SJCRH30 (cell line): ENCODE measurements at regions not wholly inside any gene's neighbourhood (a gene's known extent, or its start where the extent isn't known, plus 50 kb on each side); places are given as distances from the start of the nearest gene placed in this dataset.

Experiments used
- DNase-seq, 2 experiments: peaks; one replicate each; pipeline ENCODE4 v3.0.0-alpha.2; 2015 to 2020
- H3K27ac ChIP-seq: fragments of 250-450 bp; sonication (Bioruptor Pico); 2 replicates; pipeline ENCODE4 v1.5.1; 2020; ENCODE audit warnings: mild to moderate bottlenecking, moderate library complexity
- H3K27me3 ChIP-seq: fragments of 250-450 bp; sonication (Bioruptor Pico); 2 replicates; pipeline ENCODE4 v1.5.1; 2020; ENCODE audit warnings: mild to moderate bottlenecking, moderate library complexity
- H3K36me3 ChIP-seq: fragments of 250-450 bp; sonication (Bioruptor Pico); 2 replicates; pipeline ENCODE4 v1.5.1; 2020; ENCODE audit warnings: mild to moderate bottlenecking, moderate library complexity
- H3K4me1 ChIP-seq: fragments of 250-450 bp; sonication (Bioruptor Pico); 2 replicates; pipeline ENCODE4 v1.5.1; 2020; ENCODE audit warnings: mild to moderate bottlenecking, moderate library complexity
- H3K4me3 ChIP-seq: fragments of 250-450 bp; sonication (Bioruptor Pico); 2 replicates; pipeline ENCODE4 v1.5.1; 2020; ENCODE audit warnings: mild to moderate bottlenecking, moderate library complexity
- H3K9me3 ChIP-seq: fragments of 250-450 bp; sonication (Bioruptor Pico); replicated peaks from 2 replicates; pipeline ENCODE4 v1.5.1; 2020; ENCODE audit warnings: mild to moderate bottlenecking, moderate library complexity

DNA sequence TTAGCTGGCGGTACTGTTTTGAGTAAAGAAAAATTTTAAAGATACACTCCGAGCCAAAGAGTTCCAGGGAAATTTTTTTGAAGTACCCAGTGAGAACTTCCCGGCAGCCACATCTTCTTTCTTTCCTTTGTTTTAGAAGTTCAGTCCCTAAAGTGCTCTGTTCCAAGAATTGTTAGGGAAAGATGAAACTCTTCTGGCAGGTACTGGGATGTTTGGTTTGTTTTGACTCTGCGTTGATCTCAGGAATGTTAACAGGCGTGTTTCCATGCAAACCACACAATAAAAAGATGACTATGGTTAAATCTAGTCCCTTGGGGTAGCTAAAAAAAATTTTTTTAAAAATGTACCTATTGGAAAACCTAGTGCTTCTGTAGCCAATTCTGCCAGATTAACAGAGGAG lies 224.7 kb upstream of the PHYHIPL start:
- H3K9me3 ChIP-seq: no peaks in the 10 kb centered on the region
- H3K36me3 ChIP-seq: no peaks in the 10 kb centered on the region
- no peak overlapping the region for H3K4me3 ChIP-seq
- peak in 1 of 2 experiments; percentile 27 for DNase-seq
- peaks cover 11% of the 10 kb centered on the region; the same call in 1 of the 2 replicates for H3K4me1 ChIP-seq
- peak overlapping the region; percentile 53 for H3K27ac ChIP-seq
- H3K27me3 ChIP-seq: no peaks in the 10 kb centered on the region

DNA sequence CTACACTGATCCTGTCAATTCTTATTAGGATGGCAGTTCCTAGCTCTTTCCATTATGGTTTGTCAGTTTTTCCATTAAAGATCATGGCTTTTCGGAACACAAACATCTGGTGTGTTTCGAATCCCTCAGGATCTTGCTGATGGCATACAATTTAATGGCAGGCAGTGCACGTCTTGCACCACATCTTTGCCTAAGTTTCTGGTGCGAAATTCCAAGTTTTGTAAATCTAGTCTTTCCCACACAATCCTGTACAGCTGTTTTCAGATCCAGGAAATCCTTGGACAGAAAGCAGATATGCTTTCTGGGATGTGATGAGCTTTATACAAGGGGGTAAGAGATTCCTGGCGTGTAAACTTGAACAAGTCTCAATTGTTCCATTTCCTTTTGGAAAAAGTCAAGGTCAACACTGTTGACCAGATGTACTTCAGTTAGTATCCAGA lies 224.3 kb upstream of the PHYHIPL start:
- Histone ChIP-seq H3K4me3 (no peak overlapping the region), H3K4me1 (peaks cover 11% of the 10 kb centered on the region; the same call in 1 of the 2 replicates), H3K36me3 (no peaks in the 10 kb centered on the region), H3K9me3 (no peaks in the 10 kb centered on the region), H3K27ac (peak overlapping the region; percentile 53), H3K27me3 (no peaks in the 10 kb centered on the region)
- peak in 1 of 2 experiments; percentile 32 for DNase-seq

DNA sequence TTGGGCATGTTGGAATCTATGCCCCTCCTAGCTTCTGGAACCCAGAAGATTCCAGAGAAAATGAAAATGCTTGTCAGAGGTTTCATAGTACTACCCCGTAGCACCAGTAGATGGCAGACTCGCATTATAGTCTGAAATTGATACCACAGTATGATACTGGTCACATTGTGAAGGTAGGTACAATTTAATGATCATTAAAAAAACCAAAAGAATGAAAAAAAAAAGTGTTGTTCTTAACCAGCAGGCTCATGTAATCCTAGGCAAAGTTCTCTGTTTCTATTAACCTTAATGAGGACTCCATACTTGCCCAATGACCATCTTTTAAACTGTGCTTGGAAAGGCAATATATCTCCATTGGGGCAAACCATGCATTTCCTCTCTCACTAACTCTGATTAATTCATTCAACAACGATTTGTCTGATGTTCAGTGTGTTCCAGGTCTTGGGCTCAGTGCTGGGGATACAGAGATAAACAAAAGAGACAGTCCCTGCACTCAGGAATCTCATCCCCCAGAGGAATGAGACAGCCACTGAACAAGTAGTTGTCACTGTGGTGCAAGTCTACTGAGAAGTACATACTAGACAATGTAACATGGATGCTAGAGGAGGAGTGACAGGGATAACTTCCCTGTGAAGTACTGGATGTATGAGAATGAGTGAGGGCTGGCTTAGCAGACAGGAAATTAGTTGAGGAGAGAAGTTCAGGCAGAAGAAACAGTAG lies 223.5 kb upstream of the PHYHIPL start:
- H3K36me3 ChIP-seq: no peaks in the 10 kb centered on the region
- H3K4me1 ChIP-seq: peaks cover 11% of the 10 kb centered on the region; the same call in 1 of the 2 replicates
- peak; percentile 27 to 78 for DNase-seq
- H3K9me3 ChIP-seq: no peaks in the 10 kb centered on the region
- H3K4me3 ChIP-seq: no peak overlapping the region
- peak overlapping the region; percentile 53 for H3K27ac ChIP-seq
- H3K27me3 ChIP-seq: no peaks in the 10 kb centered on the region

DNA sequence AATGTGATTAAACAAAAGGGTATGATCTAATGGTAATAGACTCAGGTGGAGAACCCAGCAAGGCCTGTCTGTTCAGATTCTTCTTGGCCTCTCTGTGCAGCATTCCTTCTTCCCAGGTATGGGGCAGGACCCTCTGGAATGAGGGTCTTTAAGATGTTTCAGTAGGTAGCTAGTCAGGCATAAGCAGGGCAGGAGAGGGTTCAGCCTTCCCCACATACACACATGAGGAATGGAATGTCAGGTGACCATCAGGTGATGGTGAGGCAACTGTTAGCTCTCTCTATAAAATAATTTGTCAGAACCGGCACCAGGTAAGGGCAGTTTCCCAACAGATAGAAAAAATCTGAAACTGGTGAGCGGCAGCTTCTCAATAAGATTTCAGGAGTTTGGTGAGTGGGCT lies 222.3 kb upstream of the PHYHIPL start:
- no peak overlapping the region for H3K4me3 ChIP-seq
- H3K27me3 ChIP-seq: no peaks in the 10 kb centered on the region
- no peaks in the 10 kb centered on the region for H3K36me3 ChIP-seq
- peaks cover 11% of the 10 kb centered on the region; the same call in 1 of the 2 replicates for H3K4me1 ChIP-seq
- no peak overlapping the region for H3K27ac ChIP-seq
- no peaks in the 10 kb centered on the region for H3K9me3 ChIP-seq
- no peak for DNase-seq

DNA sequence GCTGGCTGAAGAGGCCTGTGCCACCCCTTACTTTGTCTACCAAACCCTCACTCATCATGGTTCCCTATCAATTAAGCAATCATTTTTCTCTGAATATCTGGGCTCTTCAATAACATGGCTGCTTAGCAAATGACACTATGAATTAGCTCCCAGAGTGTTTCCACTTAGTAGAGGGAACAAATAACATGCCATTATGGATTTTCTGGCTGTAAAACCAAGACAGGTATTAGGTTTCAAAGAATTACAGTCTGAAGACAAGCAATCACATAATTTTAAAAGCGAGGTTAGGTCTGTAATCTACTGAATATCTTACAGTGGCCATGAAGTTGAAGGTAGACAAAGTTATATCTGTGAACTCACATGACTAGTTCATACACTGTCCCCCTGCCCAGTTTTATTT lies 220.8 kb upstream of the PHYHIPL start:
- DNase-seq: no peak
- Histone ChIP-seq H3K9me3 (no peaks in the 10 kb centered on the region), H3K4me3 (no peak overlapping the region), H3K4me1 (peaks cover 11% of the 10 kb centered on the region; the same call in 1 of the 2 replicates), H3K36me3 (no peaks in the 10 kb centered on the region), H3K27me3 (no peaks in the 10 kb centered on the region), H3K27ac (no peak overlapping the region)

DNA sequence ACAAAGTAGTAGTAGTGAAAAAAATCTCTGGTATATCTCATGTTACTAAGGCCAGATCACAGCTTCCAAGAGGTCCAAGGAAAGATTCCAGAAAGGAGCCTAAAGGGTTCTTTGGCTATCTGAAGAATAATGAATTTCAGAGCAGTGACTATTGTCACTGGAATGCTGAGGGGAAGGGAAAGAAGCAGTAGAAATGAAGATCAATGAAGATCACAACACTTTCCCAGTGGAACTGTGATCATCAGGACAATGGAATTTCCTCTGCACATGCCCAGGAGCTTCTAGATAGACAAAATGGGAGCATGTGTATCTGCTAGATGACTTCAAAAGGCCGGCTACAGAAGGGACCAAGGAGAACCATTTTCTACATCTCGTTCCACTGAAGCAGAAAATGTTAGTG lies 219.5 kb upstream of the PHYHIPL start:
- DNase-seq: no peak
- no peak overlapping the region for H3K27ac ChIP-seq
- no peaks in the 10 kb centered on the region for H3K27me3 ChIP-seq
- peaks cover 6% of the 10 kb centered on the region; the same call in 1 of the 2 replicates for H3K4me1 ChIP-seq
- H3K36me3 ChIP-seq: no peaks in the 10 kb centered on the region
- H3K4me3 ChIP-seq: no peak overlapping the region
- H3K9me3 ChIP-seq: no peaks in the 10 kb centered on the region

DNA sequence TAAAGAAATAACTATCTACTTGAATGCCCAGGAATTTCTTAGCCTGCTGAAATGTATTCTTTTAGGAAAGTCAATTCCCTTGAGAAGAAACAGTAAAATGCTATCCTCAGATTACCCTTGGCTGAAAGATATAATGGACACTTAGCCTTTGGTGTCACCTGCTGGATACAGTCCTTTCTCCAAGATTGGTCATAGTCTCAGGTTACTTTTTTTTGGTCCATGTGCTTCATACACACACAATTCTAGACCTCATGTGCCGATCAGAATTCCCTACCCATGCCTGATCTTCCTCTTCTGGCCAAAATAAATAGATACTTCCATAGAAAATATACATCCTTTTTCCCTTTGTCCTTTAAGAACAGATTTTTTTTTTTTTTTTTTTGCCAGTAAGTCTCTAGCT lies 218.9 kb upstream of the PHYHIPL start:
- no peak for DNase-seq
- no peaks in the 10 kb centered on the region for H3K36me3 ChIP-seq
- peaks cover 3% of the 10 kb centered on the region; the same call in 1 of the 2 replicates for H3K4me1 ChIP-seq

DNA sequence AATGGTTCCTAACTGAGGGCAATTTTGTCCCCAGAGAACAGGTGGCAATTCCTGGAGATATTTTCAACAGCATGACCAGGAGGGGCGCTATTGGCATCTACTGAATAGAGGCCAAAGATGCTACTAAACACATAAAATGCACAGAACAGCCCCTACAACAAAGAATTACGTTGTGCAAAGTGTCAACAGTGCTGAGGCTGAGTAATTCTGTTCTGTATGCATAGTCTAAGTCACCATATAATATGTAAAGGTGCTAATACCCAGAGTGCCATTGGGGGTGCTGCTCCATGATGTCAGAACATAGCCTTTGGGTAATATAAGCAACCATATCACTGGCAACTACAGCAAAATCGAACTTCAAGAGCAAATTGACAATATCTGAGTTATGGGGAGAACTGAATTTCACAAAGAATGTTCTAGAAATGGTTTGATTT lies 213.3 kb upstream of the PHYHIPL start:
- peak in 1 of 2 experiments; percentile 46 for DNase-seq
- Histone ChIP-seq H3K27ac (peak overlapping the region; percentile 65), H3K4me3 (no peak overlapping the region), H3K27me3 (no peaks in the 10 kb centered on the region), H3K36me3 (no peaks in the 10 kb centered on the region), H3K4me1 (peaks cover 24% of the 10 kb centered on the region), H3K9me3 (no peaks in the 10 kb centered on the region)

More for the DNA sequence above, 218.9 kb upstream of the PHYHIPL start:
- no peaks in the 10 kb centered on the region for H3K9me3 ChIP-seq
- H3K27me3 ChIP-seq: no peaks in the 10 kb centered on the region
- no peak overlapping the region for H3K27ac ChIP-seq
- H3K4me3 ChIP-seq: no peak overlapping the region

DNA sequence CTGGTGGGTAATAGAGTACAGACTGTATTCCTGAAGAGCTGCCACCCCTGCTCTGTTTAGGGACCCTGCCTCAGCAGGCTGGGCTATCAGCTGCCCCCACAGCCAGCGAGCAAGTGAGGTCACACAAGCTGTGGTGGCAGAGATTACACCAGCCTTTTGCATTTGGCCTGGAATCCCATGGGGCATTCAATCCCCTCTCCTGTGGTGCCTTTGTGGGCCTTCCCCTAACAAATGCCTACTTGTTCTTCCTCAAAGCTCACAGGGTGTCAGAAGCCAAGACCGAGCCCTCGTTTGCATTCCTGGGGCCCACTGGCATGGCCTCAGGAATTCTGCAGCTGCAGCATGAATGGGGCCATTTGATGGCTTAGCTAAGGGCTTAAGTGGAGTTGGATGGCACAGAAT lies 212.7 kb upstream of the PHYHIPL start:
- no peaks in the 10 kb centered on the region for H3K27me3 ChIP-seq
- H3K4me3 ChIP-seq: no peak overlapping the region
- peak; percentile 90 to 95 for DNase-seq
- H3K4me1 ChIP-seq: peaks cover 24% of the 10 kb centered on the region
- H3K27ac ChIP-seq: peak overlapping the region; percentile 65
- H3K36me3 ChIP-seq: no peaks in the 10 kb centered on the region
- no peaks in the 10 kb centered on the region for H3K9me3 ChIP-seq

DNA sequence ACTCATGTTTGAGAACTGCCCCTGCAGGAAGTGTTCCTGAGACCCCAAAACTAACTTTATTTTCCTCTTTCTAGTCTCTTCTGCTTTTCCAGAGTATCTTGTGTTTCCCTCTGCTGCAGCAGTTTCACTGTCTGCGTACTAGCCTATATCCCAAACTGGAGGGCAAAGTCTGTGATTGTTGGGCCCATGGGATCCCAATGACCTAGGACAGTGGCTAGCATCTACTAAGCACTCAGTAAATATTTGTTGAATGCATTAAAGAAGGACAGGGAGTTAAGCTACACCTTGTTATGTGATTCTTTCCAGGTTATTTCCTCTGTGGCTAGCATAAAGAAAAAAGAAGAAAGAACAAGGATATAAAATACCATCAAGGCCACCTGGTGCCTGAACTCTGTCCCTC lies 210.6 kb upstream of the PHYHIPL start:
- Histone ChIP-seq H3K9me3 (0 out of 2 replicates have a peak, but pooled peaks cover 2% of the 10 kb centered on the region), H3K4me1 (peaks cover 39% of the 10 kb centered on the region)
- DNase-seq: no peak

DNA sequence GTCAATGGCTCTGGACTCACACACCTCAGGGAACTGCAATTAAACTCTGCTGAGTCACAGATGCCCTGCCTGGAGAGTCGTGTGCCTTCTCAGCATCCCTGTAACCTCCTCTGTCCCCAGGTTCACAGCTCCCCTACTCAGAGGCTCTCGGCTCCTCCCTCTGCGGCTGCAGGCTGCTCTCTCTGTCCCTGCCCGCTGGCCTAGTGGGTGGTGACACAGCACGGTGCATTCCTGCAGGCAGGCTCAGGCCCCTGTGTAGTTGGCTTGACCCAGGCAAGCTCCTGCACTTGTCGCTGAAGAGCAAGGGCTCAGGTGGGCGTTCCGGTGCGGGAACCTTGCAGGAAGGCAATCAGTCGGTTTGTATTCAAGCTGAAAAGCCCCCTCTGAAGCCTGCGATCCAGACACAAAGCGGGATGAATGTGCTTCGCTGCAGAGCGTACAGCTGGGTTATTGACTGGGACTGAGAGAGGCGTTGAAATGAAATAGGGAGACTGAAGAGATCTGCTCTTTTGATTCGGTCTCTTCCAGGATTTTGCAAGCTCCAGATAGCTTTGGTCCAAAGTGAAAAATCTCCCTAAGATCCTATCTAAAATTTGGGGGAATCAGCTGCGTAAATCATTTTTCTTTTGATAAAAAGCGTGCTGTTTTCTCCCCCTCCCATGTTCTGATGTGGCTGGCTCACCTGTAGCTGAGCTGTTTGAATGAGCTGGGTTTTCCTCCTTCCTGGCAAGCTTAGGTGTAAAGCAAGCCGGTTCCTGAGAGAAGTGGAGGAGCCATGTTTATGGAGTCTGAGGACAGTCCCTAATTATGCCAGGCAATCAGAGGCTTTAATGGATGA lies 208.7 kb upstream of the PHYHIPL start:
- DNase-seq: peak; percentile 19 to 21
- H3K9me3 ChIP-seq: 0 out of 2 replicates have a peak, but pooled peaks cover 2% of the 10 kb centered on the region
- H3K27ac ChIP-seq: no peak overlapping the region
- peaks cover 45% of the 10 kb centered on the region for H3K4me1 ChIP-seq
- no peak overlapping the region for H3K4me3 ChIP-seq
- H3K27me3 ChIP-seq: no peaks in the 10 kb centered on the region
- no peaks in the 10 kb centered on the region for H3K36me3 ChIP-seq

More for the DNA sequence above, 210.6 kb upstream of the PHYHIPL start:
- Histone ChIP-seq H3K27ac (no peak overlapping the region), H3K27me3 (no peaks in the 10 kb centered on the region), H3K4me3 (no peak overlapping the region), H3K36me3 (no peaks in the 10 kb centered on the region)

DNA sequence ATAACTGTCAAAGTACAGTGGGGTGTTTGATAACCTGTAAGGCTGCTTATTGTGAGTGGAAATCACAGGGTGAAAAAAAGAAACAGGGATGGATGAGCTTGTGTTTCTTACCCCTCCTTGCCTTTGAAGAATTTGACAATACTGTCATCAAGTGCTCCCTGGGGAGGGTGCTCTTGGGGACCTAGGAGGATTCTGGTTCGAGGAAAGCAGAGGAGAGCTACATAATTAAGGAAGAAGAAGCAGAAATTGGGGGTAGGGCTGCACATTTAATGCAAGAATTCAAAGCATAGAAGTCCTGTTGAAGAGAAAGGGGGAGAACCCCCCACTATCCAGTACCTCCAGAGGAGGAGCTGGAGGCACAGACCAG lies 208.1 kb upstream of the PHYHIPL start:
- peaks cover 39% of the 10 kb centered on the region for H3K4me1 ChIP-seq
- H3K27ac ChIP-seq: no peak overlapping the region
- H3K9me3 ChIP-seq: 0 out of 2 replicates have a peak, but pooled peaks cover 2% of the 10 kb centered on the region
- DNase-seq: no peak
- no peaks in the 10 kb centered on the region for H3K36me3 ChIP-seq
- no peak overlapping the region for H3K4me3 ChIP-seq
- H3K27me3 ChIP-seq: no peaks in the 10 kb centered on the region

DNA sequence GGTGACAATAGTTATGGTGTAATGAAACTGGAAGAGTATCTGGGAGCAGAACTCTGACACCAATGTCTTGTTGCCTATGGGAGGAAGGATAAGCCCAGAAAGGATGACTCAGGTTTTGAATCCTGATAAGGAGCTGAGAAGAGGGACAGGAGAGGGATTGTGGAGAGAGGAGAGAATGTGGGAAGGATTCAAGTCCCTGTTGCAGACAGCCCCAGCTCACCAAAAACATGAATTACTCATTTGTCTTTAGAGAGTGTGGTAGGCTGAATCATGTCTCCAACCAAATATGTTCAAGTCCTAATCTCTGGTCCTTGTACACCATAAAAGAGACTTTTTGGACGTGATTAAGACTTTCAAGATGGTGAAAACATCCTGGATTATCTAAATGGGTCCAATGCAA lies 206.9 kb upstream of the PHYHIPL start:
- H3K27me3 ChIP-seq: no peaks in the 10 kb centered on the region
- no peaks in the 10 kb centered on the region for H3K36me3 ChIP-seq
- H3K27ac ChIP-seq: peak overlapping the region; percentile 93
- DNase-seq: peak in 1 of 2 experiments; percentile 14
- peaks cover 29% of the 10 kb centered on the region for H3K4me1 ChIP-seq
- no peak overlapping the region for H3K4me3 ChIP-seq
- H3K9me3 ChIP-seq: 0 out of 2 replicates have a peak, but pooled peaks cover 2% of the 10 kb centered on the region

DNA sequence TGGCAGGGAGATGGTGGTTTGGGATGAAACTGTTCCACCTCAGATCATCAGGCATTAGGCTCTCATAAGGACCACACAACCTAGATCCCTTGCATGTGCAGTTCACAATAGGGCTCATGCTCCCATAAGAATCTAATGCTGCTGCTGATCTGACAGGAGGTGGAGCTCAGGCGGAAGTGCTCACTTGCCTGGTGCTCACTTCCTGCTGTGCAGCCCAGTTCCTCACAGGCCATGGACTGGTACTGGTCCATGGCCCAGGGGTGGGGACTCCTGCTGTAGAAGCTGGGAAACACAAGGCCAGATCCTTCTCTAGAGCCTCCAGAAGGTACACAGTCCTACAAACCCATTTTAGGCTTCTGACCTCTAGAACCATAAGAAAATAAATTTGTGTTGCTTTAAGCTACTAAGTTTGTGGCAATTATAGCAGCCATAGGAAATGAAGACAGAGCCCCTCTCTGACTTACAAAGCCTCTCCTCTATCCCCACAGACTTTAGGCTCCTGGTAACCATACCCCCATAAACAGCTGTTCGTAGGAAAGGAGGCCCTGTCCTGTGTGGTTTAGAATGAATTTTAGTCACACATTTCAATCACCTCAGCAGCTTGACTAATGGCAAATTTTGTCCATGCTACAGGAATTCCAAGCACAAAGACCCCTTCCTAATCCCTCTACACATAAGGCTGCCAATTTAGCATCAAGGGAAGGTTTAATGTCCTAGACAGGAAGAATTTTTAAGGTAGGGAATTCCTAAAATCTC lies 206.1 kb upstream of the PHYHIPL start:
- H3K27me3 ChIP-seq: no peaks in the 10 kb centered on the region
- no peak overlapping the region for H3K4me3 ChIP-seq
- H3K27ac ChIP-seq: peak overlapping the region; percentile 93
- peaks cover 22% of the 10 kb centered on the region for H3K4me1 ChIP-seq
- 0 out of 2 replicates have a peak, but pooled peaks cover 2% of the 10 kb centered on the region for H3K9me3 ChIP-seq
- peak; percentile 69 to 88 for DNase-seq
- no peaks in the 10 kb centered on the region for H3K36me3 ChIP-seq
